IgD-negative memory B cell (primary cell): ENCODE measurements at regions not wholly inside any gene's neighbourhood (a gene's known extent, or its start where the extent isn't known, plus 50 kb on each side); places are given as distances from the start of the nearest gene placed in this dataset.
A peak's percentile ranks its signal among the peaks of the same experiment; 100 is the strongest.

ENCODE experiments used
- H3K27ac Mint-ChIP-seq, 3 donors: one replicate each; pipeline ENCODE4 v1.8.0; 2020 to 2022; ENCODE audit warnings: mild to moderate bottlenecking in 3 of 3, mixed read lengths in 3 of 3, moderate library complexity in 1 of 3
- H3K27me3 Mint-ChIP-seq: one replicate; pipeline ENCODE4 v1.8.0; 2021; ENCODE audit warnings: mixed read lengths
- H3K36me3 Mint-ChIP-seq: one replicate; pipeline ENCODE4 v1.8.0; 2020; ENCODE audit warnings: mild to moderate bottlenecking, mixed read lengths
- H3K4me1 Mint-ChIP-seq, 3 donors: one replicate each; pipeline ENCODE4 v1.8.0; 2020 to 2022; ENCODE audit warnings: mixed read lengths in 3 of 3, mild to moderate bottlenecking in 1 of 3
- H3K4me3 Mint-ChIP-seq, 4 donors: one replicate each; pipeline ENCODE4 v1.8.0; 2020 to 2022; ENCODE audit warnings: mild to moderate bottlenecking in 4 of 4, mixed read lengths in 4 of 4, moderate library complexity in 3 of 4
- H3K9me3 Mint-ChIP-seq, 3 donors: one replicate each; pipeline ENCODE4 v1.8.0; 2020 to 2021; ENCODE audit warnings: mixed read lengths in 3 of 3, mild to moderate bottlenecking in 1 of 3

DNA sequence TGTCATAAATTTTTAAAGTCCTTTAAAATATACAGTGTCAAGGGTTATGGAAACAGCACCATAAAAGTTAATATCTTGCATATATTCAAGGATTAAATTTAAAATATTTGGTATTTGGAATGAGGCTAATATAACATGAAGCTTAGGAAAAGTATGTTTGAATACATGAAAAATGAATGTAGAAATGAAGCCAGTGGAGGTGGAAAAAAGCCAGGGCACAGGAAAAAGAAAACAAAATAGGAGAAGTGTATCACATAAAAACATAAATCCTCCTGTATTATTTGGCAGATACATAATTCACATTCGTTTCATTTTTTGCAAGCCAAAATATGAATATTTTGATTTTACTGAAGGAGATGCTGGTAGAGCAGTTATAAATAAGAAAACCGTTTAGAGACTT, 587.0 kb upstream of the ZNF608 start:
- Mint-ChIP-seq H3K4me3 (no peak overlapping the region), H3K4me1 (no peaks in the 10 kb centered on the region), H3K27me3 (no peaks in the 10 kb centered on the region), H3K9me3 (peaks cover 0 to 2% (median 0%) of the 10 kb centered on the region in 3 donors), H3K27ac (no peak overlapping the region), H3K36me3 (no peaks in the 10 kb centered on the region)

GRCh38 chr5:125336401-125336800, 590.0 kb upstream of the ZNF608 start:
- Mint-ChIP-seq H3K4me3 (no peak overlapping the region), H3K36me3 (no peaks in the 10 kb centered on the region)

DNA sequence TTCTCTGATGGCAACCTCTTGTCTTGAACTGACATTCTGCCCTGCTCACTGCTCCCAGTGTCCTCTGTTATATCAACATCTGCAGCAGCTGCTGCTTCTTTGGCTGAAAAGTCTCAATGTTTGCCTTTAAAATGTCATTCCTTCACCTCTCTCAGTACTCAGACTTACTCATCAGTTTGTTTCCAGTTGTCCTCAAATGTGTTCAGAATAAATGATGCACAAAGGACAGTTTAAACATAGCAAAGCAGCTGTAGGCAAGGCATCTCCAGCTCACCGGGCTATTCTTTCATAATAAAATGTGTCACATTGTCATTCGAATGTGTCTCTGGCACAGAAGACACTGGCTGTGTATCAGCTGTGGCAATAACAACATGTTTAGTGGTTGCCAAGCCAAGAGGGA, 590.9 kb upstream of the ZNF608 start:
- peaks cover 3 to 9% (median 5%) of the 10 kb centered on the region in 3 donors for H3K4me1 Mint-ChIP-seq
- no peaks in the 10 kb centered on the region for H3K27me3 Mint-ChIP-seq
- no peaks in the 10 kb centered on the region for H3K9me3 Mint-ChIP-seq
- H3K4me3 Mint-ChIP-seq = no peak overlapping the region
- H3K27ac Mint-ChIP-seq = no peak overlapping the region
- no peaks in the 10 kb centered on the region for H3K36me3 Mint-ChIP-seq

More at GRCh38 chr5:125336401-125336800, 590.0 kb upstream of the ZNF608 start:
- H3K27me3 Mint-ChIP-seq = no peaks in the 10 kb centered on the region
- peaks cover under 1 to 9% (median 4%) of the 10 kb centered on the region in 3 donors for H3K4me1 Mint-ChIP-seq
- no peak overlapping the region for H3K27ac Mint-ChIP-seq
- no peaks in the 10 kb centered on the region for H3K9me3 Mint-ChIP-seq

DNA sequence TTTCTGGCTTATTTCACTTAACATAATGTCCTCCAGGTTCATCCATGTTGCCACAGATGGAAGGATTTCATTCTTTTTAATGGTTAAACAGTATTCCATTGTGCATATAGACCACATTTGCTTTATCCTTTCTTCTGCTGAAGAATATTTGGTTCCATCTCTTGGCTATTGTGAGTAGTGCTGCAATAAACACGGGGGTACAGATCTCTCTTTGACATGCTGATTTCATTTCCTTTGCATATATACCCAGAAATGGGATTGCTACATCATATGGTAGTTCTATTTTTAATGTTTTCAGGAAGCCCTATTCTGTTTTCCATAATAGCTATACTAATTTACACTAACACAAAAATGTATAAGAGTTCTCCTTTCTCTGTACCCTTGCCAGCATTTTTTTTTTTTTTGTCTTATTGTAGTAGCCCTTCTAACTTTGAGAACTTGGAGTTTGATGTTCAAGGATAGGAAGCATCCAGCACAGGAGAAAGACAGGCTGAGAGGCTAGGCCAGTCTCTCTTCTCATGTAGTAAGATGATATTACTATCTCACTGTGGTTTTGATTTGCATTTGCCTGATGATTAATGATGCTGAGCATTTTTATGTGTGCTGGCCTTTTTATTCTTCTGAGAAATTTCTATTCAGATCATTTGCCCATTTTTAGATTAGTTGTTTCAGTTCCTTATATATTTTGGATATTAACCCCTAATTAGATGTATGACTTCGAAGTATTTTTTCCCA, 592.2 kb upstream of the ZNF608 start:
- Mint-ChIP-seq H3K36me3 (no peaks in the 10 kb centered on the region), H3K4me3 (no peak overlapping the region), H3K4me1 (peaks cover 3 to 9% (median 5%) of the 10 kb centered on the region in 3 donors), H3K27ac (no peak overlapping the region), H3K27me3 (no peaks in the 10 kb centered on the region), H3K9me3 (no peaks in the 10 kb centered on the region)

DNA sequence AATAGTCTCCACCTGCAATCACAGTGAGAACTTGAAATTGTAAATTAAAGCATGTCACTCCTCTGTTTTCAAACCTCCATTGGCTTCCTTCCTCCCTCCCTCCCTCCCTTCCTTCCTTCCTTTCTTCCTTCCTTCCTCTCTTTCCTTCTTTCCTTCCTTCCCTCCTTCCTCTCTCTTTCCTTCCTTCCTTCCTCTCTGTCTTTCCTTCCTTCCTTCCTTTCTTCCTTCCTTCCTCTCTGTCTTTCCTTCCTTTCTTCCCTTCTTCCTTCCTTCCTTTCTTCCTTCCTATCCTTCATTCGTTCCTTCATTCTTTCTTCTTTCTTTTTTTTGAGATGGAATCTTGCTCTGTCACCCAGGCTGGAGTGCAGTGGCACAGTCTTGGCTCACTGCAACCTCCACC, 595.0 kb upstream of the ZNF608 start:
- H3K27me3 Mint-ChIP-seq = no peaks in the 10 kb centered on the region
- no peaks in the 10 kb centered on the region for H3K9me3 Mint-ChIP-seq
- H3K4me1 Mint-ChIP-seq = peaks cover 3 to 9% (median 5%) of the 10 kb centered on the region in 3 donors
- no peak overlapping the region for H3K4me3 Mint-ChIP-seq
- H3K27ac Mint-ChIP-seq = no peak overlapping the region
- H3K36me3 Mint-ChIP-seq = no peaks in the 10 kb centered on the region

DNA sequence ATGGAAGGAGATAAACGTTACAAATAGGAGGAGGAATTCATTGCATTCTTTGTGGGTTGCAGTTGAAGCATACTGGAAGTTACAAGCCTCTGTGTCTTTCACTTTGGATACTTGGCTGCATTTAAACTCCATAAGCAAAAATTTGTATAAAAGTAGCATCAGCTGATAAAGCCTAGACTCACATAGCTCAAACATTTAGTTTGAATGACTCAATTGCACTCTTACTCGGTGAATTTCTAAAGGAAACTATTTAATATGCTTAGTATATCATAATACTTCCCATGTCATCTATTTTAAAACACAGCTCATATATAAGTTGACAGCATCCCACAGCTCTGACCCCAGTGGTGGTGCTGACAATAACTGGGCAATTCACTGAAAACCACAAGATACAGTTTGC, 596.6 kb upstream of the ZNF608 start:
- Mint-ChIP-seq H3K4me3 (peak overlapping the region in 1 of 4 donors; percentile 5), H3K27ac (no peak overlapping the region), H3K9me3 (no peaks in the 10 kb centered on the region), H3K4me1 (peaks cover 3 to 9% (median 5%) of the 10 kb centered on the region in 3 donors), H3K36me3 (no peaks in the 10 kb centered on the region), H3K27me3 (peaks cover 3% of the 10 kb centered on the region)

DNA sequence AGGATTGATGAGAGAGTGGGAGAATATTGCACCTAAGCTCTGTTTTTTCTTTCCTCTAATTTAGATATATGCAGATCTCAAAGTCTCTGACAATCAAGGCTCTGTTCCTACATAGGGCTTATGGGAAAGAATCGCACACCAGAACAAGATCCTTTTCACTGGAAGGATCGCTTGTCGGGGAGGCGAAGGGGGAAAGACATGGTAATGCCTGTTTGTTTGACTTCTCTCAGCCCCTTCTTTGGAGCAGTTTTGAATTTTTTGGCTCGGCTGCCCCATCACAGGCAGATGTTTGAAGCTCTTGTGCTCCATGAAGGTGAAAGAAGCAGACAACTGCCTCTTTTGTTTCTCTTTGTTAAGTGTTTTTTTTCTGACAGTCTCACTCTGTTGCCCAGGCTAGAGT, 599.9 kb upstream of the ZNF608 start:
- H3K4me3 Mint-ChIP-seq = no peak overlapping the region
- H3K9me3 Mint-ChIP-seq = no peaks in the 10 kb centered on the region
- H3K36me3 Mint-ChIP-seq = no peaks in the 10 kb centered on the region
- peaks cover 0 to 3% (median 1%) of the 10 kb centered on the region in 3 donors for H3K4me1 Mint-ChIP-seq
- H3K27me3 Mint-ChIP-seq = peaks cover 3% of the 10 kb centered on the region
- no peak overlapping the region for H3K27ac Mint-ChIP-seq

GRCh38 chr5:125348221-125348692, 601.8 kb upstream of the ZNF608 start:
- Mint-ChIP-seq H3K4me3 (no peak overlapping the region), H3K27me3 (peaks cover 3% of the 10 kb centered on the region), H3K4me1 (no peaks in the 10 kb centered on the region), H3K27ac (no peak overlapping the region), H3K9me3 (no peaks in the 10 kb centered on the region), H3K36me3 (no peaks in the 10 kb centered on the region)

DNA sequence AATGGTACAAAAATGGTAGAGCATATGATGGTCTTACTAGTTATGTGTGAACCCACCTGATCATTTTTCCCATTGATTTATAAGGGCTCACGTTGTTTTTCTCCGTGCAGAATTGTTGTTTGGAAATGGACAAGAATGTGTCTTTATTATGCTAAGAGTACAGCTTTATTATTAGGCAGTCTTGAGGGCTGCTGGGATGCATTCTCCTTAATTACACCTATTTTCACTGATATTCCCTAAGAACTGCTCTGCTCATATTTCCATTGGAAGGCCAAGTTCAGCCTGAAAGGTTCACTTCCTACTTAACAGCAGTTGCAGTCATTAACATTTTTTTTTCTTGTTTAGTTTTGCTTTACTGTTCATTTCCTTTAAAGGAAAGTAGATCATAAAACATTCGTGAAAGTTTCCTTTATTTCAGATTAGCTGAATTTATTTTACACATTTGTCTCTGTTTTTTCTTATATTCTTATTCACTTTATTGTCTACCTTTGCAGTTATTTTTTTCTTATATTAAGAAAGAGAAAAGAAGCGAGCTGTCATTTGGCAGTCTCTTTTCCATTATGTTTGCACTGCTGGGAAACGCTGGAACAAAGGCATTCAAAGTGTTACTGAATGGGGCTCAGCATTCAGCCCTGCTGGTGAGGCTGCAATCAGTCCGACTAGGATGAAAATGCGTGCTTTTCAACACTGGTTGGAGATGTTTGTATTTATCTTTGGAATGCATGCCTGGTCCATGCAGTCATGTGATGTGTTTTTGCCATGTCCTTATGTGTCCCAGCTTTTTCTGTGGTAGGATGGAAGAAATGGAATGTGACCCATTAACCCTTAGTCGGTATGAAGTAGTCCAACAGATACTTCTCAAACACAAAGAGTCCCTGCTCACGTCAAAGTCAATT, 602.7 kb upstream of the ZNF608 start:
- Mint-ChIP-seq H3K4me3 (no peak overlapping the region), H3K27ac (no peak overlapping the region), H3K27me3 (peaks cover 3% of the 10 kb centered on the region), H3K36me3 (no peaks in the 10 kb centered on the region), H3K4me1 (no peaks in the 10 kb centered on the region), H3K9me3 (no peaks in the 10 kb centered on the region)

GRCh38 chr5:125357660-125358059, 611.2 kb upstream of the ZNF608 start:
- H3K27ac Mint-ChIP-seq = no peak overlapping the region
- no peak overlapping the region for H3K4me3 Mint-ChIP-seq
- H3K27me3 Mint-ChIP-seq = no peaks in the 10 kb centered on the region
- H3K4me1 Mint-ChIP-seq = no peaks in the 10 kb centered on the region
- H3K9me3 Mint-ChIP-seq = peaks cover 2 to 23% (median 9%) of the 10 kb centered on the region in 3 donors
- peaks cover 10% of the 10 kb centered on the region for H3K36me3 Mint-ChIP-seq

GRCh38 chr5:125365747-125366146, 619.3 kb upstream of the ZNF608 start:
- no peaks in the 10 kb centered on the region for H3K27me3 Mint-ChIP-seq
- H3K4me3 Mint-ChIP-seq = no peak overlapping the region
- no peak overlapping the region for H3K27ac Mint-ChIP-seq
- no peaks in the 10 kb centered on the region for H3K36me3 Mint-ChIP-seq
- no peaks in the 10 kb centered on the region for H3K4me1 Mint-ChIP-seq
- no peaks in the 10 kb centered on the region for H3K9me3 Mint-ChIP-seq

- Mint-ChIP-seq H3K4me3 (no peak overlapping the region), H3K9me3 (no peaks in the 10 kb centered on the region), H3K27me3 (no peaks in the 10 kb centered on the region), H3K27ac (no peak overlapping the region), H3K36me3 (no peaks in the 10 kb centered on the region), H3K4me1 (no peaks in the 10 kb centered on the region)
Measured at GRCh38 chr5:125367702-125368101, 621.3 kb upstream of the ZNF608 start.

- Mint-ChIP-seq H3K4me3 (no peak overlapping the region), H3K27me3 (no peaks in the 10 kb centered on the region), H3K27ac (no peak overlapping the region), H3K9me3 (no peaks in the 10 kb centered on the region), H3K36me3 (no peaks in the 10 kb centered on the region), H3K4me1 (peaks cover 0 to 4% (median 2%) of the 10 kb centered on the region in 3 donors)
Measured at GRCh38 chr5:125370461-125371205, 624.2 kb upstream of the ZNF608 start.

- Mint-ChIP-seq H3K27me3 (no peaks in the 10 kb centered on the region), H3K36me3 (no peaks in the 10 kb centered on the region), H3K4me1 (peaks cover 0 to 6% (median 4%) of the 10 kb centered on the region in 3 donors), H3K27ac (no peak overlapping the region), H3K4me3 (no peak overlapping the region), H3K9me3 (peaks cover 0 to 2% (median 0%) of the 10 kb centered on the region in 3 donors)
Measured at GRCh38 chr5:125372694-125373631, 626.5 kb upstream of the ZNF608 start.
